ENCODE measurements at regions not wholly inside any gene's neighbourhood (a gene's known extent, or its start where the extent isn't known, plus 50 kb on each side); places are given as distances from the start of the nearest gene placed in this dataset.

- Mint-ChIP-seq H3K4me1 (no peaks in the 10 kb centered on the region), H3K36me3 (ENCODE audit: low read depth) (no peaks in the 10 kb centered on the region), H3K27me3 (ENCODE audit: low read depth) (peaks cover 3% of the 10 kb centered on the region), H3K27ac (no peak overlapping the region), H3K4me3 (no peak overlapping the region), H3K9me3 (no peaks in the 10 kb centered on the region)
- no peak for TF ChIP-seq CTCF (IDR thresholded peaks at IDR 0.05; ENCODE audit: unreplicated experiment in 3 of 3)
Measured at GRCh38 chr13:108093616-108094015, 121.7 kb downstream of the LIG4 start.

- peaks cover 3% of the 10 kb centered on the region for H3K27me3 Mint-ChIP-seq (ENCODE audit: low read depth)
- no peak overlapping the region for H3K4me3 Mint-ChIP-seq
- no peak for TF ChIP-seq CTCF (IDR thresholded peaks at IDR 0.05; ENCODE audit: unreplicated experiment in 3 of 3)
- H3K27ac Mint-ChIP-seq = no peak overlapping the region
- H3K4me1 Mint-ChIP-seq = no peaks in the 10 kb centered on the region
- no peaks in the 10 kb centered on the region for H3K36me3 Mint-ChIP-seq (ENCODE audit: low read depth)
- H3K9me3 Mint-ChIP-seq = no peaks in the 10 kb centered on the region
Measured at GRCh38 chr13:108087810-108088209, 127.5 kb downstream of the LIG4 start.

- Mint-ChIP-seq H3K27ac (no peak overlapping the region), H3K4me1 (no peaks in the 10 kb centered on the region), H3K27me3 (ENCODE audit: low read depth) (peaks cover 3% of the 10 kb centered on the region), H3K36me3 (ENCODE audit: low read depth) (no peaks in the 10 kb centered on the region), H3K9me3 (no peaks in the 10 kb centered on the region), H3K4me3 (no peak overlapping the region)
- no peak for TF ChIP-seq CTCF (IDR thresholded peaks at IDR 0.05; ENCODE audit: unreplicated experiment in 3 of 3)
Measured at GRCh38 chr13:108086678-108087077, 128.7 kb downstream of the LIG4 start.

- TF ChIP-seq CTCF (IDR thresholded peaks at IDR 0.05; ENCODE audit: unreplicated experiment in 3 of 3) = no peak
- Mint-ChIP-seq H3K4me1 (no peaks in the 10 kb centered on the region), H3K9me3 (no peaks in the 10 kb centered on the region), H3K27ac (no peak overlapping the region), H3K36me3 (ENCODE audit: low read depth) (no peaks in the 10 kb centered on the region), H3K27me3 (ENCODE audit: low read depth) (peaks cover 3% of the 10 kb centered on the region), H3K4me3 (no peak overlapping the region)
Measured at GRCh38 chr13:108084840-108085239, 130.5 kb downstream of the LIG4 start.

- Mint-ChIP-seq H3K36me3 (ENCODE audit: low read depth) (no peaks in the 10 kb centered on the region), H3K27ac (peak overlapping the region in 2 of 3 experiments; percentile 15 to 27), H3K4me1 (no peaks in the 10 kb centered on the region), H3K9me3 (peaks cover 5% of the 10 kb centered on the region), H3K4me3 (no peak overlapping the region), H3K27me3 (ENCODE audit: low read depth) (no peaks in the 10 kb centered on the region)
- TF ChIP-seq CTCF (IDR thresholded peaks at IDR 0.05; ENCODE audit: unreplicated experiment in 3 of 3) = no peak
Measured at GRCh38 chr13:108083056-108083455, 132.3 kb downstream of the LIG4 start.

GRCh38 chr13:108082481-108082880, 132.9 kb downstream of the LIG4 start:
- no peaks in the 10 kb centered on the region for H3K4me1 Mint-ChIP-seq
- no peaks in the 10 kb centered on the region for H3K27me3 Mint-ChIP-seq (ENCODE audit: low read depth)

More at GRCh38 chr13:108082481-108082880, 132.9 kb downstream of the LIG4 start:
- no peak for TF ChIP-seq CTCF (IDR thresholded peaks at IDR 0.05; ENCODE audit: unreplicated experiment in 3 of 3)
- Mint-ChIP-seq H3K36me3 (ENCODE audit: low read depth) (no peaks in the 10 kb centered on the region), H3K4me3 (no peak overlapping the region), H3K9me3 (peaks cover 5% of the 10 kb centered on the region), H3K27ac (peak overlapping the region in 1 of 3 experiments; percentile 15)
